PC-9 (cell line): ENCODE measurements at regions not wholly inside any gene's neighbourhood (a gene's known extent, or its start where the extent isn't known, plus 50 kb on each side); places are given as distances from the start of the nearest gene placed in this dataset.

Experiments used
- EZH2 ChIP-seq: fragments of 200-600 bp; sonication (generic); IDR thresholded peaks from 2 replicates; pipeline ENCODE4 v1.8.0; 2017; ENCODE audit warnings: antibody characterized with exemption, low read depth
- TF ChIP-seq, protein P1 (sequence below): fragments of 200-600 bp; sonication (generic); conservative IDR thresholded peaks from 2 replicates; pipeline ENCODE4 v1.6.1; 2017; ENCODE audit warnings: mixed run types, antibody characterized with exemption, mild to moderate bottlenecking, moderate library complexity

DNA sequence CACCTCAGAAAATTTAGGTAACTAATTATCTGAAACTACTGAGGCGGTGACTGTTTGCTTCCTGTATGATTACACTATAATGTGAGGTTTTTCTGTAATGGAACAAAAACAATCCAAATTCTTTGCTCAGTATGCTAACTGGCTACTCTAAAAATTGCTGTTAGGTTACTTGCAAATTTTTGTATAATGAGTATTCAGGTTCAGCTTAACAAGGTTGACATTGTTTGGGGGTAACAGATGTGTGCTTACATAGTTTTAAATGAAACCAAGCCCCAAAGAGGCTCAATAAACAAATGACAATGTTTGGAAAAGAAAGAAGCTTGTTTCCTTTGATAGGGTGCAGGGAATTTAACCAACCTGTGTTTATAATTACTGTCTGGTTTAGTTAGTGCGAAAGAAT, 414.5 kb upstream of the MDFIC2 start:
- TF ChIP-seq, protein P1, sequence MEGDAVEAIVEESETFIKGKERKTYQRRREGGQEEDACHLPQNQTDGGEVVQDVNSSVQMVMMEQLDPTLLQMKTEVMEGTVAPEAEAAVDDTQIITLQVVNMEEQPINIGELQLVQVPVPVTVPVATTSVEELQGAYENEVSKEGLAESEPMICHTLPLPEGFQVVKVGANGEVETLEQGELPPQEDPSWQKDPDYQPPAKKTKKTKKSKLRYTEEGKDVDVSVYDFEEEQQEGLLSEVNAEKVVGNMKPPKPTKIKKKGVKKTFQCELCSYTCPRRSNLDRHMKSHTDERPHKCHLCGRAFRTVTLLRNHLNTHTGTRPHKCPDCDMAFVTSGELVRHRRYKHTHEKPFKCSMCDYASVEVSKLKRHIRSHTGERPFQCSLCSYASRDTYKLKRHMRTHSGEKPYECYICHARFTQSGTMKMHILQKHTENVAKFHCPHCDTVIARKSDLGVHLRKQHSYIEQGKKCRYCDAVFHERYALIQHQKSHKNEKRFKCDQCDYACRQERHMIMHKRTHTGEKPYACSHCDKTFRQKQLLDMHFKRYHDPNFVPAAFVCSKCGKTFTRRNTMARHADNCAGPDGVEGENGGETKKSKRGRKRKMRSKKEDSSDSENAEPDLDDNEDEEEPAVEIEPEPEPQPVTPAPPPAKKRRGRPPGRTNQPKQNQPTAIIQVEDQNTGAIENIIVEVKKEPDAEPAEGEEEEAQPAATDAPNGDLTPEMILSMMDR, result no peak
- no peak for TF ChIP-seq EZH2
